SK-N-MC (cell line): ENCODE measurements at regions not wholly inside any gene's neighbourhood (a gene's known extent, or its start where the extent isn't known, plus 50 kb on each side); places are given as distances from the start of the nearest gene placed in this dataset.

ENCODE experiments used
- DNase-seq: peaks from one replicate; pipeline ENCODE4 v3.0.0-alpha.2; 2011; ENCODE audit warnings: low read depth, low spot score
- H3K27ac ChIP-seq: fragments of 200-600 bp; sonication (generic); 2 replicates; pipeline ENCODE4 v1.5.1; 2016; ENCODE audit warnings: mixed run types
- H3K36me3 ChIP-seq: fragments of 200-600 bp; sonication (generic); 2 replicates; pipeline ENCODE4 v1.6.1; 2017; ENCODE audit warnings: antibody characterized with exemption, low read length, mixed read lengths; ENCODE audit not compliant: insufficient read depth
- H3K4me3 ChIP-seq: fragments of 200-600 bp; sonication (generic); 2 replicates; pipeline ENCODE4 v1.5.1; 2016
- H3K9ac ChIP-seq: fragments of 200-600 bp; sonication (generic); 2 replicates; pipeline ENCODE4 v1.8.0; 2017; ENCODE audit warnings: mixed run types, mixed read lengths; ENCODE audit not compliant: insufficient read length
- H3K9me3 ChIP-seq: fragments of 200-600 bp; sonication (generic); 2 replicates; pipeline ENCODE4 v1.6.1; 2017; ENCODE audit warnings: low read depth, mild to moderate bottlenecking, antibody characterized with exemption, low read length, moderate library complexity, mixed read lengths
- EZH2 ChIP-seq: fragments of 200-600 bp; sonication (generic); IDR thresholded peaks from one replicate; pipeline ENCODE4 v1.6.1; 2017; ENCODE audit warnings: antibody characterized with exemption
- FOXP2 ChIP-seq: optimal IDR thresholded peaks from 2 replicates; pipeline ENCODE3; 2011; ENCODE audit warnings: mild to moderate bottlenecking, moderate library complexity; ENCODE audit not compliant: insufficient read depth; ENCODE audit errors: extremely low read length, control extremely low read depth
- POLR2AphosphoS5 ChIP-seq: IDR thresholded peaks from 2 replicates; pipeline ENCODE4 v1.6.1; 2012; ENCODE audit warnings: mild to moderate bottlenecking, low read depth, low read length, borderline replicate concordance

DNA sequence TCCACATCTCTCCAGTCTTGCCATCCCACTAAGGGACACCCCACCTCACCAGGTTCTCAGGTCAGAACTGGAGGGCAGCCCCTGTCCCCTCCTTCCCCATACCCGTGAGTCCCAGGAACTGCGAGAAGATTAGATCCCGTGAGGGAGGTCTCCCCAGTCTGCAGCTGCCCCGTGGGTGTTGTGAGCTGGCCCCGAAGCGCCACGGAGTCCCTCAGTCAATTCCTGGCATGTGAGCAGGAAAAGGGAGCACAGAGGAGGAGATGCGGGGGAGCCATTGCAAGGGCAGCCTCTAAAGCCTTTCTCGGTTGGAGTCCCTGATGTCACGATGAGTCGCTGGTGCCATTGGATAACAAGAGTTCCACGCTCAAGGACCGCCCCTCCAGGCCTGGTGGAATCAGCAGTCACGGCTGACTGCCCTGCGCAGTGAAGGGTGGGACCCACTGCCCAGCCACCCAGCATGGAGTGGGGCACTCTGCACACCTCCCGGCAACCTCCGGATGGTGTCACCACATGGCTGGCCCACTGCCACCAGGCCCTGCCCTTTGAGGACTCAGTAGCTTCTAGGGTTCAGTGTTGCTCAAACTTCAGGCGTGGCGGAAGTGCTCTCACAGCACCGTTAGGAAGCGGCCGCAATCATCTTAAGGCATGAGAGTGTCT, 434.9 kb upstream of the MYT1L start:
- DNase-seq, result no peak
- no peak overlapping the region for H3K9ac ChIP-seq

DNA sequence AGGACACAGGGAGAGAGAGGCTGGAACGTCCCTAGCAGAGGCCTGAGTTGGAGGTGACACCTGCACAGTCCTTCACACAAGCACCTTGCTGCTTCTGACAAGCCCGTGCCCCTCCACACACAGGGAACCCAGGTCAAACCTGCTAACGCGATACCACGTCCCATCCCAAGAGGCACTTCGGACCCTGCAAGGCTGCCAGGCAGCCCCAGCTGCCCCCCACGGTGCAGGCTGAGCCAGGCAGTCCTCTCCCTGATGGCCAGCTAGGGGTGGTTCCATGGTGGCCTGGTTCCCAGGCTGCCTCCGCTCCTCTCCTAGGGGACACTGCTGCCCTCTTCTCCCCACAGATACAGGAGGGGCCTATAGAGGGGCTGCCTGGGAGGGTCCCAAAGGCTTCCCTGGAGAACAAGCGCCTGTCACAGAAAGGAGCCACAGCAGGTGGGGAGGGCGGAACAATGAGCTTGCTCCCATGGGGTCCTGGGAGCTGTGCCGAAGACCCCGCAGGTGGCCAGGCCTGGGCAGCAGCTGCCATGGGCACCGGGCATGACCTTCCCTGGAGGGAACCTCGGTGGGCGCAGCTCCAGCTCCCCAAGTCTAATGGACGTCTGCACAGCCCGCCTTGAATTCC, 434.2 kb upstream of the MYT1L start:
- Histone ChIP-seq H3K36me3 (no peaks in the 10 kb centered on the region), H3K9me3 (no peaks in the 10 kb centered on the region), H3K27ac (no peak overlapping the region), H3K4me3 (no peak overlapping the region), H3K9ac (no peak overlapping the region)
- DNase-seq, result no peak
- TF ChIP-seq EZH2, result no peak
- no peak for TF ChIP-seq FOXP2
- no peak for TF ChIP-seq POLR2AphosphoS5

More for the DNA sequence above, 434.9 kb upstream of the MYT1L start:
- Histone ChIP-seq H3K36me3 (no peaks in the 10 kb centered on the region), H3K9me3 (no peaks in the 10 kb centered on the region), H3K4me3 (no peak overlapping the region), H3K27ac (no peak overlapping the region)
- no peak for TF ChIP-seq FOXP2
- no peak for TF ChIP-seq EZH2
- TF ChIP-seq POLR2AphosphoS5, result no peak

DNA sequence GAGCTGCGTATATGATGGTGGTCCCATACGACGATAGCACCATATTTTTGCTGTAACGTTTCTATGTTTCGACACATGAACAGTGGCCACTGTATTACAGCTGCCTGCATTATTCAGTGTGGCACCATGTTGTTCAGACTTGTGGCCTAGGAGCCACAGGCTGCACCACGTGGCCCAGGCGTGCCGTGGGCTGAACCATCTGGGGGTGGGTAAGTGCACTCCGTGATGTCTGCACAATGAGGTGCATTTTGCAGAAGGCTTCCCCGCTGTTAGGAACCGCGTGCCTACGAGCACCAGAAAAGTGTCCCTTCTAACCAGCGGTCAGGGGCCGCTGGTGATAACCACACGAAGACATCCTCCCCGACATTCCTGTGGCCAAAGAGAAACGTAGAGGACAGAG, 433.7 kb upstream of the MYT1L start:
- H3K36me3 ChIP-seq, result no peaks in the 10 kb centered on the region
- H3K9me3 ChIP-seq, result no peaks in the 10 kb centered on the region

DNA sequence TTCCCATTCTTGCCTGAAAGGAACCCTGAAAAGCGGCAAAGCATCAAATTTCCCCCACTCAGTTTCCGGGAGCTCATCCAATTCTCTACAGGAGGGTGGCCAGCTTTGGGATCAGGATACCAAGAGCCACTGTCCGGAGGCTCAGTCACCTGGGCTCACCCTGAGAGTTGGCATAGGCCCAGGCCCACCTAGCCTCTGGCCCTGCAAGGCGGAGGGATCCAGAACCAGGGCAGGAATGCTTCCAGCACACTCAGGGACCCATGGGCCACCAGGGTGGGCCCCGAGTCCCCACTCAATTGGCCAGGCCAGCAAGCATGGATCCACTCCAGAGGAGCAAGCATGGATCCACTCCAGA, 432.9 kb upstream of the MYT1L start:
- Histone ChIP-seq H3K9ac (no peak overlapping the region), H3K4me3 (no peak overlapping the region), H3K9me3 (no peaks in the 10 kb centered on the region), H3K36me3 (no peaks in the 10 kb centered on the region), H3K27ac (no peak overlapping the region)
- no peak for TF ChIP-seq POLR2AphosphoS5
- TF ChIP-seq FOXP2, result no peak
- no peak for TF ChIP-seq EZH2
- DNase-seq, result no peak

More for the DNA sequence above, 433.7 kb upstream of the MYT1L start:
- no peak overlapping the region for H3K27ac ChIP-seq
- TF ChIP-seq FOXP2 (no peak), EZH2 (no peak), POLR2AphosphoS5 (no peak)
- H3K4me3 ChIP-seq, result no peak overlapping the region
- DNase-seq, result no peak
- no peak overlapping the region for H3K9ac ChIP-seq

DNA sequence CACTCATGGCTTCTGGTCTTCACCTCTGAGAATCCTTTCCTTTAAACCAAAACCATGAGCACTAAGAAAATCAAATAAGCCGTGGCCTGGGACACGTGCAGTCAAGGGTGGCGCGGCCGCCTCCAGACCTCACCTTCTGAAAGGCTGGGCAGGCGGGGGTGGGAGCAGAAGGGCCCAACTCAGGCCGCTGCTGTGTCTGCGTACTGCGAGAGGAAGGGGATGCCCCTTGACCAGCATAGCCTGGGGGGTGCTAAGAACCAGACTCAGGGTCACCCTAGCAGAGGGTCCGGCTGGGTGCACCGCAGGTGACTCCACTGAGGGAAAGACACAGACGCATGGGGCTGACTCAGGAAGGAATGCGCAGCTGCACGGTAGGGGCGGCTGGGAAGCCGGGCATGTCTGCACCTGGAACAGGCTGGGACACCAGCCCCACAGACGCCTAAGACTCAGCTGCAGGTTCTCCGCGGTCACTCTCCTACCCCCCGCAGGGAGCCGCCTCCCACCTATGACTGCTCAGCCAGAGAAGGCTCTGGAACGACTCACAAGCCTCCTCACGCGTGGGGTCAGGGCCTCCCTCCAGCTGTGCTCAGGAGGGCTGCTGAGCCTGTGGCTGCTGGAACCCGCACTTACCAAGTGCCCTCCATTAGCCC, 432.4 kb upstream of the MYT1L start:
- no peak for DNase-seq
- TF ChIP-seq EZH2 (no peak), POLR2AphosphoS5 (no peak), FOXP2 (no peak)
- Histone ChIP-seq H3K4me3 (no peak overlapping the region), H3K9me3 (no peaks in the 10 kb centered on the region), H3K9ac (no peak overlapping the region), H3K27ac (no peak overlapping the region), H3K36me3 (no peaks in the 10 kb centered on the region)

DNA sequence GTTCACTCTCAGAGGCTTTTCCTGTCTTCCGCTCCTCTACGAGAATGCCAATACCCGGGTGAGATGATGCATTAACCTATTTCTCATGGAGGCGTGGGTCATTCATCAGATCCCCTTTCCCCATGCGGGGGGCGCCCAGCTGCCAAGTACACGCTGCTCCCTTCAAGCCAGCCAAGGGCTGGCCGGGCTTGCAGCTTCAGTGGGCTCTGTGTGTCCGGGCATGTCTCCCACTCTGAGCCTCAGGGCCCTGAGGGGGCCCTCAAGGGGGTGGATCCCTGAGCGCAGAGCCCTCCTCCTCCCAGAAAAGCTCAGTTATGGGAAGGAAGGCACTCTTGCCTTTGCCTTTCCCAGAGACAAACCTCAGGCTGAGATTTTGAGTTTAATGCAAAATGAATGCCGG, 431.8 kb upstream of the MYT1L start:
- H3K36me3 ChIP-seq, result no peaks in the 10 kb centered on the region
- H3K27ac ChIP-seq, result no peak overlapping the region
- no peak for DNase-seq
- H3K4me3 ChIP-seq, result no peak overlapping the region
- no peaks in the 10 kb centered on the region for H3K9me3 ChIP-seq
- no peak for TF ChIP-seq EZH2
- no peak for TF ChIP-seq POLR2AphosphoS5
- no peak for TF ChIP-seq FOXP2
- H3K9ac ChIP-seq, result no peak overlapping the region

DNA sequence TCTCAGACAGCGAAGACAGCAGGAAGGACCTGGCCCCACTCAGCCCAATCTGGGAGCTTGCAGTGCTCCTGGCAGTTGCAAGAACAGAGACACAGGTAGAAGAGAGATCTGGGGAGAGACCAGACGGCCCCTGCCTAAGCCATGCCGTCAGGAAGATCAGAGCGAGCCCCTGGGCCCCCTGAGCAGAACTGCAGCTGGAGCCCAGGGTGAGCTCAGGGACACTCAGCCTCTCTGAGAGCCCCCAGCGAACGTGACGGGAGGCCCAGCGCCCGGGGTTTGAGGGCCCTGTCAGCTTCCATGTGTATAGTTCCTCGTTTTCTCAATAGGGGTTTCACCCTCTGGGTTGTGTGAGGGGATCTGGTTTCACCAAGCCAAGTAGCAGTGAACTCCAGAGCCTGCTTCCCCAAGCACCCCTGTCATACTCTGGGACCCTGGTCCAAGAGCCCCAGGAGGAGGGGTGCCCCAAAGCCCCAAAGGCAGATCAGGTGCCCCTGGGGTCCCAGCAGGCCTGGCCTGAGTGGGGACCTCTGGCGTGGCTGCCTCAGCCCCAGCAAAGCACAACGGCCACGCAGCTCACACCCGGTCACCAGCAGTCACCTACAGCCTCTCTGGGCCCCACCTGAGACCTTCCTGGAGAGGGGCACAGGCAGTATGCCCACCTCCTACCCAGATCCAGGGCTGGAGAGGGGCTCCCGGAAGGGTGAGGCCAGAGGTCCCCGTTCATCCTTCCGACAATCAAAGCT, 431.3 kb upstream of the MYT1L start:
- TF ChIP-seq POLR2AphosphoS5 (no peak), FOXP2 (no peak)
- no peak overlapping the region for H3K4me3 ChIP-seq
- H3K36me3 ChIP-seq, result no peaks in the 10 kb centered on the region
- no peak for DNase-seq
- no peak overlapping the region for H3K27ac ChIP-seq
- H3K9ac ChIP-seq, result no peak overlapping the region
- no peaks in the 10 kb centered on the region for H3K9me3 ChIP-seq

DNA sequence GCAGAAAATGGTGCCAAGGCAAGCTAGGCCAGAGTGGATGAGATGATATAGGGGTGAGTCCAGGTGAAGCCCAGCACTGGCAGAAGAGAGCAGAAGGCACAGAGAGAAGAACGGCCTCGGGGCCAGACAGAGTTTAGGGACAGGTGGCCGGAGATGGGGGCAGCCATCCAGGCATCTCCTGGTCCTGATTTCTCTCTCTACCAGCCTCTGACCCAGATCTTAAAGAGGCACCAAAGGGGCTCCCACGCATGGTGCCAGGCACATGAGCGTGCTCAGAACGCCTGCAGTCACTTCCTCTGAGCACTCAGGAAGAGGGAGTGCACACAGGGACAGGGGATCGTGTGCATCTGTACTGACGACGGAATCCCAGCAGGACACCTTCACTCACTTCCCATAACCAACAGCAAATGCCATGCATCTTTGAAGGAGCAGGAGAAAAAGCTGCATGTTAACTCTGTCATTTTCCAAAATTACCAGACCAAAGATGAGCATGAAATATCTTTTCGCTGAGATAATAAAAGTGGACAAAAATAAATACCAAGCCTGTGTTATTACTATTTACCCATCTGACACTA, 427.8 kb upstream of the MYT1L start:
- Histone ChIP-seq H3K27ac (no peak overlapping the region), H3K9me3 (no peaks in the 10 kb centered on the region), H3K4me3 (no peak overlapping the region), H3K9ac (no peak overlapping the region), H3K36me3 (no peaks in the 10 kb centered on the region)
- no peak for DNase-seq
- no peak for TF ChIP-seq POLR2AphosphoS5
